NCI-H187 (cell line): ENCODE measurements at regions not wholly inside any gene's neighbourhood (a gene's known extent, or its start where the extent isn't known, plus 50 kb on each side); places are given as distances from the start of the nearest gene placed in this dataset.

Experiments
- DNase-seq, 2 experiments: peaks; one replicate each; lab custom pipeline; 2025; lab: John Stamatoyannopoulos, UW

DNA sequence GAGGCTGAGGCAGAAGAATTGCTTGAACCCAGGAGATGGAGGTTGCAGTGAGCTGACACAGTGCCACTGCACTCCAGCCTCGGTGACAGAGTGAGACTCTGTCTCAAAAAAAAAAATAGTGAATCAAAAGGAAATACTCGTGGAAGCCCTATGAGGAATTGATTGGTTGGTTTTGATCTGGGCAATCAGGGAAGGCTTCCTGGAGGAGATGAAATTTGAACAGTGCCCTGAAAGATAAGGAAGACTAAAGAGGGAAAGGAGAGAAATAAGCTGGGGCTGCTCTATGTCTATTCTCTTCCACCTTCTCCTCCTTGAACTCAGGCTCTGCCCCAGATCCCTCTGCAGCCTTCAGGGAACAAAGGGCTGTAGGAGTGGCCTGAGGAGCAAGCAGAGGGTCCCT lies 54.1 kb downstream of the IRF2BPL start:
- no peak for DNase-seq

- no peak for DNase-seq
These were observed 57.0 kb downstream of the IRF2BPL start for GRCh38 chr14:76971549-76971948.

- DNase-seq: peak; percentile 35 to 48
These were observed 59.9 kb downstream of the IRF2BPL start for GRCh38 chr14:76968621-76969063.

- DNase-seq: no peak
These were observed 60.7 kb downstream of the IRF2BPL start for GRCh38 chr14:76967788-76968187.

GRCh38 chr14:76965232-76965631 lies 63.3 kb downstream of the IRF2BPL start:
- DNase-seq: no peak

GRCh38 chr14:76964695-76965094 lies 63.8 kb downstream of the IRF2BPL start:
- DNase-seq: no peak

- no peak for DNase-seq
These were observed 65.1 kb downstream of the IRF2BPL start for GRCh38 chr14:76963372-76963771.

DNA sequence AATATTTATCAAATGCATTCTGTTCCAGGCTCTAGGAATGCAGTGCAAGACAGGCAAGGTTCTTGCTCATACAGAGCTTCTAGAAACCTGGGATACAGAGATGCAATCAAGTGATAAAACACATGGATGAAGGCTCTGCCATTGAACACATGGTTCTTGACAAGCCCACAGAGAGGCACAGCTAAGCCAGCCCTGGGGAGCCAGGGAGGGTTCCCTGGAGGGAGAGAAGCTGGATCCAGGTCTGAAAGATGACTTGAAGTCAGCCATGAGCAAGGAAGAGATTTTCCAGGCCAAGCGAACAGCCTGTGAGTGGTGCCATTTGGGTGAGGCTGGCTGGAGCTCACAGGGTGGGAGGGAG lies 66.2 kb downstream of the IRF2BPL start:
- DNase-seq: no peak

- peak; percentile 49 to 68 for DNase-seq
These were observed 66.7 kb downstream of the IRF2BPL start for GRCh38 chr14:76961631-76962302.

GRCh38 chr14:76958980-76959710 lies 69.4 kb downstream of the IRF2BPL start:
- DNase-seq: no peak

DNA sequence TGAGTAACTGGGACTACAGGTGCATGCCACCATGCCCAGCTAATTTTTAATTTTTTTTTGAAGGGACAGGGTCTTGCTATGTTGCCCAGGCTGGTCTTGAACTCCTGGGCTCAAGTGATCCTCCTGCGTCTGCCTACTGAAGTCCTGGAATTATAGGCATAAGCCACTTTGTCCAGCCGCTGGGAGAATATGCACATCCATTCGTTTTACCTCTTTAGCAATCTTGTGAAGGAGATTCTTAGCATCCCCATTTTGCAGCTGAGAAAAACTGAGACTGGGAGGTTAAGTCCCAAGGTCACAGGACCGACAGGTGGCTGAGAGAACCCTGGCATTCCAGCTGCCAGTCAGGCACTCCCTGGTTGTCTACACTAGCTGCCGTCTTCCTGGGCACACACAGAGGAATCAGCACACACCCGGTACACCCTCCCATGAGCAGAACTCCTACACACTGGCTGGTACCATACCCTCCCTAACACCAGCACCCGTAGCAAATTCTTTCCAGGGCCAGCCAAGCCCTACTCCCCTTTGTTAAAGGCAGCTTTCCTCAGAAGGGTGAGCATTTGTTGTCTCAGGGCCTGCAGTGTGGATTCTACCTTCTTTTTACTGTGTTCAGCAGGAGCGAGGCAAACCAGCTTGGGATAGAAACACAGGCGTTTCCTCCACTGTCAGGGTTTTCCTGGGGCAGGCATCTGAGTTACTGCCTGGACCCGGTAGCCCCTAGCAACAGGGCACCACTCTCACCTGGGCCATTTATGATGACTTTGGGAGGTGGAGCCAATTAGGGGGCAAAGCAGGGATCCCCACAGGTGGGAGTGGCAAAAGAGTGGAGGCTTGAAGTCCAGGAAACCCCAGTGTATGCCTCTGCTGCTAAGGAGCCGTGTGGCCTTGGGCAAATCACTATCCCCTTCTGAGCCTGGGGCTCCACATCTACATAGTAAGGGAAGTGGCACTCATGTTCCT lies 70.2 kb downstream of the IRF2BPL start:
- no peak for DNase-seq

GRCh38 chr14:76957224-76957891 lies 71.2 kb downstream of the IRF2BPL start:
- peak; percentile 26 to 32 for DNase-seq

DNA sequence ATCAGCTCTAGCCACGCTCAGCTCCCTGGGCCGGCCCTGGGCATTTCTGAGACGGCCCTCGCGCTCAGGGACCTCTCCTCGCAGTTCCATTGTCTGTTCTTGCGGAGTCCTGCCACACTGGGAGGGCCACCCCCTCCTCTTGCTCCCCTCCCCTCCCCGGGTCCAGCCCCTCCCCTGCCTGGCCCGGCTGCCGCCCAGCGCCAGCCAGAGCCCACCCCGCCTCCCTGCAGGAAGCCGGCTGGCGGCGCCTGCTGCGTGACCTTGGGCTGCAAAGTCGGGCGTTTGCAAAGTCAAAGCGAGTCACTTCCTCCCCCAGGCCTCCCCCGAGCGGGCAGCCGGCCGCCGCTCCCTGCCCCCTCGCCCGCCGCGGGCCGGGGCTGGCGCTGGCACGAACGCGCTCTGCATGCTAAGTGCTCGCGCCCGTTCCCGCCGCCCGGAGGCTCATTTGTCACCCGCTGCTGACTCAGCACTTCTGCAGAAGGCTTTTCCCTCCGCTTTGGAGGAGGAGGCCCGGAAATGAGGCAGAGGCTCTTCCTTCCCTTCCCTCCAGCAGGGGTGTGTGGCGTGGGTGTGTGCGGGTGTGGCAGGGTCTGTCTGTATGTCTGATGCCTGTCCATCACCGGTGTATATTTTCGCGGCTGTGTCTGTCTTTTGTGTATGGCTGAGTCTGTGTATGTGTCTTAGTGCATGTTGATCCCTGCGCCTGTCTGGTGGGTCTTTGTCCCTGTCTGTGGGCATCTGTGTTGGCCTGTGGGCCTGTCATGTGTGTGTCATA lies 72.0 kb downstream of the IRF2BPL start:
- peak; percentile 97 for DNase-seq

DNA sequence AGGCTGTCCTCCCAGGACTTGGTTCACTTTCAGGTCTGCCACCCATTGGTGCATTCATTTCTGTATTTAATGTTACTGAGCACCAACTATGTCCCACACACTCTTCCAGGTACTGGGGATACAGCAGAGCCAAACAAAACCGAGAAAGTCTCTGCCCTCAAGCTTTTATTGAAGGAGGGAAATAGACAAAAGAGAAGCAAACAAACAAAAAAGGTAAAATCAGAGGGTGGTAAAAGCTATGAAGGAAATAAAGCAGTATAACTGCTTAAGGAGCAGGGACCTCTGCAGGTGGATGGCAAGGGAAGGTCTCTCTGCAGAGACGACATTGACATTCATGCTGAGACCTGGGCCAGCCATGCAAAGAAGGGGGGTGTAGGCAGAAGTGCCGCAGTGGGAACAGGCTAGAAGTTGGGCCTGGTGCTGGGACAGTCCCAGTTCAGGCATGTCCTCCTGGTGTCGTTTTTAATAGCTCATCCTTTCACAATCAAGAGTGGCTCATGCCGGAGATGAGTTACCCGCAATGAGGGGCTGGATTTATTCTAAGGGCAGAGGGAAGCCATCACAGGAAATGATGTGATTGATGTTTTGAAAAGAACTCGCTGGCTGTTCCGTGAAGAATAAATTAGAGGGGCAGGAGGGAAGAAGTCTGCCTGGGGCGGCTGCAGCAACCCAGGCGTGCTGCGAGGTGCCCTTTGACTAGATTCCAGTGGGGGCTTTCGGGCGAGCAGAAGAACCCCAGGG lies 72.8 kb downstream of the IRF2BPL start:
- DNase-seq: peak in 1 of 2 experiments; percentile 60

DNA sequence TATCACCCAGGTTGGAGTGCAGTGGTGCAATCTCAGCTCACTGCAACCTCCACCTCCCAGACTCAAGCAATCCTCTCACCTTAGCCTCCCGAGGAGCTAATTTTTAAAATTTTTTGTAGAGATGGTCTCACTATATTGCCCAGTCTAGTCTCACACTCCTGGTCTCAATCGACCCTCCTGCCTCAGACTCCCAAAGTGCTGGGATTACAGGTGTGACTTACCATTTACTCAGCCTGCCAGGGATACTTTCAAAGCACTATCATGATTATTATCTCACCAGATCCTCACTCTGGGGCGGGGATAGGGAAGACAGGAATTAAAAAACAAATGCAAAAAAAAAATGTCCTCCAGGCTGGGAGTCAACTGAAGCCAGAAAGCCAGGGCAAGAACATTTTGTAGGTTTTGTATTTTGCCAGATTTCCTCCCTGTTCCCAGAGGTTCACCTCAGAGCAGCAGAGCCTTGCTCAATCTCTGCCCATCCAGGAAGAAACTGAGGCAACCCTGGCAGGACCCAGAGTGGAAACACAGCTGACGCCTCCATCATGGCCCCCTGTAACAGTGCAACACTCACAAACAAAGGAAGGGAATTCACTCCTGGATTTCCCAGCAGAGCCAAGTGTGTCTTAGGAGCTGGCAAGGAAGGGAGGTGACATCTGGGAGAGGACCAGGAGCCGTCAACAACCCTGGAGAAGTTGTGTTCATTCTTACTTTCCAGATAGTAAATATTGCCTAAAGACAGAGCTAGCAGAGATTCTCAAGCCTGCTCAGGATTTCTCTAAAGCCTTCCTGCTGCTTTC lies 73.9 kb downstream of the IRF2BPL start:
- DNase-seq: no peak

DNA sequence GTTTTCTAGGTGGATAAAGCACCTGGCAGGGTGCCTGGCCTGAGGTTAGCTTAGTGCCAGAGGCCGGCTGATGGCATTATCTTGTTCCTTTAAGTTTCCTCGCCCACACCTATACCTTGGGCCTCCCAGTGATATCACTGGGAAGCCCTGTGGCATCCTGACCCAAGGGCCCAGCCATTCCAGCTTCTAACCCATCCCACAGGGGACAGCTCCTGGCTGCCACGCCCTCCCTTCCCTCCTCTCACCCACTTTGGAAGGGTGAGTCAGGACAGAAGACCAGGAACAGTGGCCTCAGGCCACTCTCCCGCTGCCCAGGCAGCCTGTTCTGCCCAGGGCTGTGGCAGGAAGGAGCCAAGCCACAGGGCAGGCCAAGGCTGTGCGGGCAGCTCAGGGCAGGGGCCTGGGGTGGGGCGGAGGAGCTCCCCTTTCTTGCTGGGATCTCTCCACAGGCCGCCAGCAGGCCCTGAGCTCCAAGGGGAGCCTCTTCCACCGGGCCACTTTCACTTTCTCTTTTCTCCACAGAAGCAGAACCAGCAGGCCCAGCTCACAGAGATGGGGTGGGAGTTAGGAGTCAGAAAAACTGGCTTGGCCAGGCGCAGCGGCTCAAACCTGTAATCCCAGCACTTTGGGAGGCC lies 75.1 kb downstream of the IRF2BPL start:
- peak in 1 of 2 experiments; percentile 25 for DNase-seq

GRCh38 chr14:76951166-76951565 lies 77.3 kb downstream of the IRF2BPL start:
- DNase-seq: no peak

GRCh38 chr14:76950055-76951020 lies 78.2 kb downstream of the IRF2BPL start:
- no peak for DNase-seq
